ENCODE measurements at regions not wholly inside any gene's neighbourhood (a gene's known extent, or its start where the extent isn't known, plus 50 kb on each side); places are given as distances from the start of the nearest gene placed in this dataset.

DNA sequence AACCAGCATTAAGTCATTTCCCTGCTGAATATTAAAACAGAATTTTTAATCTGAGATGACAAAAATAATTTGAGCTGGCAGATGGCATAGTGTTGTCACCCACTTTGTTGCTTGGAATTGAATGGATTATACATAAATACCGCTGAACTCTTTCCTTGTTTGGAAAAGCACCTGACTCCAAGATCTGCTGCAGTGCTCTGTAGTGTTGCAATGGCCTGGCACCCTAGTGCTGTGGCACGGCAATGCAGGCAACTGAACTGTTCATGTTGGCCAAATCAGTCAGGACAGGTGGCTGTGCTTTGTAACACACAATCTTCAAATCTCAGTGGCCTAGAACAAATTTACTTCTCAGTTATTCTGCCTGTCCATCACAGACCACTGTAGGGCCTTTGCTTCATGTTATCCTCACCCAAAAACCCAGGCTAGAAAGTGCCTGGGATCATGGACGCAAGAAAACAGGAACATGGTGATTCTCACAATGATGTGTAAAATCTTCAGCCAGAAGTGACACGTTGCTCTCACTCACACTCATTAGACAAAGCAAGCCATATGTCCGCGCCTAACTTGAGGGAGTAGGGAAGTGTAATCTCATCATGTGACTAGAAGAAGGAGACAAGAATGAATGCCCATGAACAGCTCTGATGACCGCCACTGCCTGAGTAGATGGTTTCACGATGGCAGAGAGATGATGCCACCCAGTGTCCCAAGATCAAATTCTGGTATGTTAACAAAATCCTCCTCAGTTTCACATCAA is 191.9 kb upstream of the PUM3 start:
- H3K27me3 ChIP-seq, result no peaks in the 10 kb centered on the region
- intact Hi-C loops (cut with DNase I), result no loop called here
- DNase-seq (no peak), ATAC-seq (peak in 2 of 4 donors; percentile 28 to 46)
- no peaks in the 10 kb centered on the region for H3K9me3 ChIP-seq
- H3K4me3 ChIP-seq, result no peak overlapping the region
- no peak overlapping the region for H3K27ac ChIP-seq
- TF ChIP-seq POLR2A (IDR thresholded peaks at IDR 0.05), result no peak
- TF ChIP-seq, protein P1, sequence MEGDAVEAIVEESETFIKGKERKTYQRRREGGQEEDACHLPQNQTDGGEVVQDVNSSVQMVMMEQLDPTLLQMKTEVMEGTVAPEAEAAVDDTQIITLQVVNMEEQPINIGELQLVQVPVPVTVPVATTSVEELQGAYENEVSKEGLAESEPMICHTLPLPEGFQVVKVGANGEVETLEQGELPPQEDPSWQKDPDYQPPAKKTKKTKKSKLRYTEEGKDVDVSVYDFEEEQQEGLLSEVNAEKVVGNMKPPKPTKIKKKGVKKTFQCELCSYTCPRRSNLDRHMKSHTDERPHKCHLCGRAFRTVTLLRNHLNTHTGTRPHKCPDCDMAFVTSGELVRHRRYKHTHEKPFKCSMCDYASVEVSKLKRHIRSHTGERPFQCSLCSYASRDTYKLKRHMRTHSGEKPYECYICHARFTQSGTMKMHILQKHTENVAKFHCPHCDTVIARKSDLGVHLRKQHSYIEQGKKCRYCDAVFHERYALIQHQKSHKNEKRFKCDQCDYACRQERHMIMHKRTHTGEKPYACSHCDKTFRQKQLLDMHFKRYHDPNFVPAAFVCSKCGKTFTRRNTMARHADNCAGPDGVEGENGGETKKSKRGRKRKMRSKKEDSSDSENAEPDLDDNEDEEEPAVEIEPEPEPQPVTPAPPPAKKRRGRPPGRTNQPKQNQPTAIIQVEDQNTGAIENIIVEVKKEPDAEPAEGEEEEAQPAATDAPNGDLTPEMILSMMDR (IDR thresholded peaks at IDR 0.05), result no peak
- H3K36me3 ChIP-seq, result no peaks in the 10 kb centered on the region
- 65% methylated on average over 8 of the region's 8 CpGs for WGBS (ENCODE audit: insufficient coverage, low coverage, low lambda C conversion rate, missing lambda C conversion rate)
- no peaks in the 10 kb centered on the region for H3K4me1 ChIP-seq

DNA sequence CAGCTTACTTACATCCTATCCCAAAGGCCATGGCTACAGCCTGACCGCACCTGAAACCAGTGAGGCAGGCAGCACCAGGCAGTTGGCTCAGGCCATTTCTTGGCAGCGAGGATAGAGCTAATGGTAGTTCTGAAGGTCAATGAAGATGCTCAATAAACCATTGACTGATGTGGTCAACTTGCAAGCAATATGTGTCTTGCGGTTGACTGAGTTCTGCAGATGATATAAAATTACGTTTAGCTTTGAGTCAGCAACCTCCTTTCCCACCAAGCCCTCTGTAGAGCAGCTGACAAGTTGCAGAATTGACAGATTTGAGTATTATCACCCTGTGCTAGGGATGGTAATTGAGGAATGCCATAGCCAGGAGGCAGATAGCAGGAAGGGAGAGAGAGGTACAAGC is 189.0 kb upstream of the PUM3 start:
- Histone ChIP-seq H3K27me3 (no peaks in the 10 kb centered on the region), H3K4me3 (no peak overlapping the region), H3K9me3 (no peaks in the 10 kb centered on the region), H3K27ac (no peak overlapping the region), H3K36me3 (no peaks in the 10 kb centered on the region), H3K4me1 (no peaks in the 10 kb centered on the region)
- no peak for TF ChIP-seq POLR2A (IDR thresholded peaks at IDR 0.05)
- TF ChIP-seq, protein P1 (IDR thresholded peaks at IDR 0.05), result no peak
- intact Hi-C loops (cut with DNase I), result no loop called here
- no peak for DNase-seq
- WGBS (ENCODE audit: insufficient coverage, low coverage, low lambda C conversion rate, missing lambda C conversion rate), result 84% methylated on average over 3 of the region's 4 CpGs
- no peak for ATAC-seq

DNA sequence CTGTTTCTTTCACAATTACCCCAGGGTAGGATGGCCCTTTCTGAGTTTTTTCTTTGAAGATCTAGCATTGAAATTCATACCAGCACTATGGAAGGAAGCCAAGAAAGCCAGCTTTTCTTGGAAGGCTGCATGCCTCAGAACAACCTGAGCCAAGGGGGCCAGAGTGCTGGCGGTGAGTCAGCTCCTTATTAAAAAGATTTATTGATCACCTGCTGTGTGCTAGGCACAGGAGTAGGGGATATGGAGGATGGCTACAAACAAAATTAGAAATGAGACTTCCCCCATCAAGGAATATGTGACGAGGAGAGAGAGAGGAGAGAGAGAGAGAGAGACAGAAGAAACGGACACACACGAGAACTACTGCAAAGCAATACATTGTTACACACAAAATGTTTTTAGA is 184.6 kb upstream of the PUM3 start:
- DNase-seq (no peak), ATAC-seq (no peak)
- Histone ChIP-seq H3K4me3 (no peak overlapping the region), H3K9me3 (no peaks in the 10 kb centered on the region), H3K4me1 (no peaks in the 10 kb centered on the region), H3K27me3 (no peaks in the 10 kb centered on the region), H3K36me3 (no peaks in the 10 kb centered on the region), H3K27ac (no peak overlapping the region)
- TF ChIP-seq, protein P1 (IDR thresholded peaks at IDR 0.05), result no peak
- no peak for TF ChIP-seq POLR2A (IDR thresholded peaks at IDR 0.05)
- intact Hi-C loops (cut with DNase I), result no loop called here
- WGBS (ENCODE audit: insufficient coverage, low coverage, low lambda C conversion rate, missing lambda C conversion rate), result 43% methylated on average over 4 of the region's 4 CpGs

DNA sequence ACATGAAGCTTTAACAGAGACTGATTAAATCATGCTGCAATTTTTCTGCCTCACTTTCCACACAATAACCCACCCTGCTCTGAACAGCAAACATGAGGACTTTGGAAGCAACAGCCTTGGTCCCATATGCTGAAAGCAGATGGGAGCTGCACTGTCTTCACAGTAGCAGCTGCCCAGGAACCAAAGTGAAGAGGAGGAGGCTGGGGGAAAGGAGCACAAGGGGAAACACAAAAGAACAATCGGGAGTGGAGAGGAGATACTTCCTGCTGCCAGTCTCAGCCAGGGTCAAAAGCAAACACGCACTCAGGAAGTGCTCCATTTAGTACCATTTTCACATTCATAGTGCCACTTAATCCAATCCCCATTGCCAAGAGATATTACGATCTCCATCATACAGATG is 183.3 kb upstream of the PUM3 start:
- Histone ChIP-seq H3K4me1 (no peaks in the 10 kb centered on the region), H3K36me3 (no peaks in the 10 kb centered on the region), H3K27ac (no peak overlapping the region), H3K9me3 (no peaks in the 10 kb centered on the region), H3K4me3 (no peak overlapping the region), H3K27me3 (no peaks in the 10 kb centered on the region)
- intact Hi-C loops (cut with DNase I), result no loop called here
- no peak for TF ChIP-seq POLR2A (IDR thresholded peaks at IDR 0.05)
- TF ChIP-seq, protein P1 (IDR thresholded peaks at IDR 0.05), result no peak
- 0% methylated on average over 2 of the region's 3 CpGs for WGBS (ENCODE audit: insufficient coverage, low coverage, low lambda C conversion rate, missing lambda C conversion rate)
- DNase-seq, result no peak
- no peak for ATAC-seq

Data from right lobe of liver (tissue), 6 donors.